Liver (tissue), 8 donors: ENCODE measurements at regions not wholly inside any gene's neighbourhood (a gene's known extent, or its start where the extent isn't known, plus 50 kb on each side); places are given as distances from the start of the nearest gene placed in this dataset.

Source experiments
- DNase-seq: peaks from one replicate; pipeline ENCODE4 v3.0.0-alpha.2; 2017; ENCODE audit warnings: low spot score
- H3K27ac ChIP-seq, 2 donors: one replicate each; pipeline ENCODE4 v1.7.0; 2013; ENCODE audit warnings: inconsistent platforms in 2 of 2, low read length in 2 of 2, control low read depth in 1 of 2, low read depth in 1 of 2, mild to moderate bottlenecking in 1 of 2
- H3K27me3 ChIP-seq, 4 donors: one replicate each; pipeline versions ENCODE4 v1.6.1 to v1.7.0; 2013; ENCODE audit warnings: low read length in 3 of 4, inconsistent platforms in 1 of 4, mild to moderate bottlenecking in 1 of 4, moderate library complexity in 1 of 4; ENCODE audit not compliant: control insufficient read depth in 4 of 4, insufficient read depth in 4 of 4
- H3K36me3 ChIP-seq, 4 donors: one replicate each; pipeline versions ENCODE4 v1.6.1 to v1.7.0; 2013; ENCODE audit warnings: low read length in 3 of 4, mild to moderate bottlenecking in 3 of 4, low read depth in 1 of 4, moderate library complexity in 1 of 4; ENCODE audit not compliant: control insufficient read depth in 4 of 4, insufficient read depth in 3 of 4
- H3K4me1 ChIP-seq, 4 donors: one replicate each; pipeline versions ENCODE4 v1.6.1 to v1.7.0; 2013; ENCODE audit warnings: low read length in 3 of 4, mild to moderate bottlenecking in 3 of 4, moderate library complexity in 1 of 4; ENCODE audit not compliant: control insufficient read depth in 4 of 4, insufficient read depth in 4 of 4
- H3K4me3 ChIP-seq, 3 donors: one replicate each; pipeline versions ENCODE4 v1.6.1 to v1.7.0; 2013; ENCODE audit warnings: low read length in 3 of 3, control low read depth in 1 of 3, low read depth in 1 of 3, mild to moderate bottlenecking in 1 of 3
- H3K9ac ChIP-seq, 2 donors: one replicate each; pipeline ENCODE4 v1.7.0; 2013; ENCODE audit warnings: low read length in 2 of 2, mild to moderate bottlenecking in 2 of 2, moderate library complexity in 2 of 2, control low read depth in 1 of 2, low read depth in 1 of 2
- H3K9me3 ChIP-seq, 4 donors: one replicate each; pipeline versions ENCODE4 v1.6.1 to v1.7.0; 2013; ENCODE audit warnings: low read length in 3 of 4; ENCODE audit not compliant: control insufficient read depth in 4 of 4
- EGR1 ChIP-seq, 2 donors: IDR thresholded peaks; 2 replicates each; pipeline ENCODE4 v1.6.1; 2016 to 2018; ENCODE audit warnings: antibody characterized with exemption in 2 of 2, low read depth in 2 of 2
- FOXA1 ChIP-seq: IDR thresholded peaks from 2 replicates; pipeline ENCODE4 v1.6.1; 2016; ENCODE audit warnings: antibody characterized with exemption
- FOXA2 ChIP-seq: IDR thresholded peaks from 2 replicates; pipeline ENCODE4 v1.6.1; 2016; ENCODE audit warnings: antibody characterized with exemption
- GABPA ChIP-seq, 2 donors: IDR thresholded peaks in 1 of 2; conservative IDR thresholded peaks in 1 of 2; 2 replicates each; pipeline ENCODE4 v1.6.1; 2016; ENCODE audit warnings: antibody characterized with exemption in 2 of 2, mild to moderate bottlenecking in 1 of 2, moderate library complexity in 1 of 2
- HNF4A ChIP-seq, 2 donors: conservative IDR thresholded peaks; 2 replicates each; pipeline ENCODE4 v1.6.1; 2016; ENCODE audit warnings: antibody characterized with exemption in 2 of 2, mild to moderate bottlenecking in 2 of 2
- HNF4G ChIP-seq: IDR thresholded peaks from 2 replicates; pipeline ENCODE4 v1.6.1; 2016; ENCODE audit warnings: antibody characterized with exemption
- JUND ChIP-seq, 2 donors: IDR thresholded peaks; 2 replicates each; pipeline ENCODE4 v1.6.1; 2016; ENCODE audit warnings: antibody characterized with exemption in 2 of 2
- NR2F2 ChIP-seq: IDR thresholded peaks from 2 replicates; pipeline ENCODE4 v1.6.1; 2016; ENCODE audit warnings: antibody characterized with exemption
- RAD21 ChIP-seq, 2 donors: IDR thresholded peaks; 2 replicates each; pipeline ENCODE4 v1.6.1; 2016; ENCODE audit warnings: antibody characterized with exemption in 2 of 2, mild to moderate bottlenecking in 2 of 2
- RXRA ChIP-seq, 2 donors: IDR thresholded peaks; 2 replicates each; pipeline ENCODE4 v1.6.1; 2017 to 2018; ENCODE audit warnings: antibody characterized with exemption in 2 of 2, mild to moderate bottlenecking in 1 of 2
- SP1 ChIP-seq: IDR thresholded peaks from 2 replicates; pipeline ENCODE4 v1.6.1; 2018; ENCODE audit warnings: antibody characterized with exemption, mild to moderate bottlenecking
- TAF1 ChIP-seq: conservative IDR thresholded peaks from 2 replicates; pipeline ENCODE4 v1.6.1; 2016; ENCODE audit warnings: antibody characterized with exemption, mild to moderate bottlenecking
- YY1 ChIP-seq: IDR thresholded peaks from 2 replicates; pipeline ENCODE4 v1.6.1; 2016; ENCODE audit warnings: antibody characterized with exemption, mild to moderate bottlenecking
- WGBS: extraction: QIAGEN DNeasy Blood & Tissue Kit; methylation state at CpG from one replicate; pipeline ENCODE4 v1.1.7; 2013; 5-methylcytosine and 5-hydroxymethylcytosine counted together
- TF ChIP-seq, protein P1 (sequence below): IDR thresholded peaks from 2 replicates; pipeline ENCODE4 v1.6.1; 2016; ENCODE audit warnings: antibody characterized with exemption, mild to moderate bottlenecking
- TF ChIP-seq, protein P2 (sequence below): IDR thresholded peaks from 2 replicates; pipeline ENCODE4 v1.6.1; 2016; ENCODE audit warnings: antibody characterized with exemption
- TF ChIP-seq, protein P3 (sequence below): fragments of 150-350 bp; IDR thresholded peaks from 2 replicates; pipeline ENCODE4 v1.5.1; 2017; ENCODE audit warnings: improper control_type of control experiment, low read depth, low read length; ENCODE audit not compliant: missing input control
- TF ChIP-seq, protein P4 (sequence below): IDR thresholded peaks from 2 replicates; pipeline ENCODE4 v1.6.1; 2016; ENCODE audit warnings: antibody characterized with exemption
- TF ChIP-seq, protein P5 (sequence below): IDR thresholded peaks from 2 replicates; pipeline ENCODE4 v1.6.1; 2016; ENCODE audit warnings: antibody characterized with exemption
- donor health status: healthy.
- donor health status: healthy.
- donor health status: healthy.
- donor health status: healthy.
- donor health status: healthy.

DNA sequence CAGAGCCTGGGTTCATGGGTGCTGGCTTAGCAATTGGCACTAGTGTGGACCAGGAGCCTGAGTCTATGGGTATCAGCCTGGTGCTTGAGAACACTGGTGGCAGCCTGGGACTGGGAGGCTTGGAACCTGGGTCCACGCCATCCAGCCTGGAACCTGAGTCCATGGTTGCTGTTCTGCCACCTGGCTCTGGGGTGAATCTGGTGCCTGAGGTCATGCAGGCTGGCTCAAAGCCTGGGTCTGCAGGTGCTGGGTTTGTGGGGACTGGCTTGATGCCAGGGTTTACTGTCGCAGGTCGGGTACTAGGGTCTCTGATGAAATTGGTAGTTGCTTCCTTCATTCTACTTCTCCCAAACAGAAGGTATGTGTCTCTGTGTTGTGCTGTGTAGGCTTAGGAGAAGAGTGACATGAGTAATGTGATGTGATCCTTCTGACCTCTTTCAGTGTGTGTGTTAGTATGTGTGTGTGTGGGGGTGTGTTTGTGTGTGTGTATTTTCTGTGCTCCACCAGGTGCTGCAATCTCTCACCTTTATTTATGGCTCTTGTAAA is 517.0 kb upstream of the EPHA5 start:
- DNase-seq, result no peak
- H3K9ac ChIP-seq, result no peak overlapping the region
- H3K27ac ChIP-seq, result no peak overlapping the region
- H3K4me3 ChIP-seq, result no peak overlapping the region
- no peak for TF ChIP-seq GABPA (IDR thresholded peaks at IDR 0.05 in 1 of 2, conservative IDR thresholded peaks at IDR 0.05 in 1 of 2)
- no peak for TF ChIP-seq JUND (IDR thresholded peaks at IDR 0.05)
- TF ChIP-seq FOXA1, result no peak
- no peak for TF ChIP-seq RAD21 (IDR thresholded peaks at IDR 0.05)
- no peak for TF ChIP-seq YY1
- H3K27me3 ChIP-seq, result no peaks in the 10 kb centered on the region
- no peaks in the 10 kb centered on the region for H3K4me1 ChIP-seq
- no peaks in the 10 kb centered on the region for H3K36me3 ChIP-seq
- no peaks in the 10 kb centered on the region for H3K9me3 ChIP-seq
- WGBS, result 75% methylated on average over 3 of the region's 3 CpGs

DNA sequence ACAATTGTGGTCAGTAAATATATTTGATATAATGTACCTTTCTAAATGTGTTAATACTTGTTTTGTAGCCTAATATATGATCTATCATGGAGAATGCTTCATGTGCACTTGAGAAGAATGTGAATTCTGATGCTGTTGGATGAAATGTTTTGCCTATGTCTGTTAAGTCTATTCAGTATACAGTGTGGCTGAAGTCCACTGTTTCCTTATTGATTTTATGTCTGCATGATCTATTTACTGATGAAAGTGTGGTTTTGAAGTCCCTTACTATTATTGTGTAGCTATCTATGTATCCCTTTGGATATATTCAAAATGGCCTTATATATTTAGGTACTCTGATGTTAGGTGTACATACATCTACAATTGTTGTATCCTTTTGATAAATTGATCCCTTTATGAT is 515.8 kb upstream of the EPHA5 start:
- DNase-seq, result no peak

DNA sequence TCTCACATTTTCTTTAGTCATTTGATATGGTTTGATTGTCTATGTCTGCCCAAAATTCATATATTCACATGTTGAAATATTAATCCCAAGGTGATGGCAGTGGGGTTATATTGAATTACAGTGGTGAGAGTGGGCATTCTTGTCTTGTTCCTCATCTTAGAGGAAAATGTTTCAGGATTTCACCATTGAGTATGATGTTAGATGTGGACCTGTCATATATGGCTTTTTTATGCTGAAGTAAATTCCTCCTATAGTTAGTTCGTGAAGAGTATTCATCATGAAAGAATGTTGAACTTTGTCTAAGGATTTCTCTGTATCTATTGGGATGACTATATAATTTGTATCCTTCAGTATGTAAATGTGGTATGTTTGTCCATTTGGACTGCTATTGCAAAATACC is 512.3 kb upstream of the EPHA5 start:
- Histone ChIP-seq H3K4me1 (no peaks in the 10 kb centered on the region), H3K27me3 (no peaks in the 10 kb centered on the region), H3K4me3 (no peak overlapping the region), H3K36me3 (no peaks in the 10 kb centered on the region), H3K9ac (no peak overlapping the region), H3K9me3 (no peaks in the 10 kb centered on the region), H3K27ac (no peak overlapping the region)
- WGBS, result 61% methylated on average over 1 of the region's 1 CpG
- TF ChIP-seq HNF4A (conservative IDR thresholded peaks at IDR 0.05) (no peak), FOXA1 (no peak), GABPA (IDR thresholded peaks at IDR 0.05 in 1 of 2, conservative IDR thresholded peaks at IDR 0.05 in 1 of 2) (no peak), RAD21 (IDR thresholded peaks at IDR 0.05) (no peak), NR2F2 (no peak), HNF4G (no peak), SP1 (no peak), TAF1 (no peak), FOXA2 (no peak), YY1 (no peak), JUND (IDR thresholded peaks at IDR 0.05) (no peak), EGR1 (IDR thresholded peaks at IDR 0.05; ENCODE audit: low read depth in 2 of 2) (no peak), RXRA (IDR thresholded peaks at IDR 0.05) (no peak)
- TF ChIP-seq, protein P1, sequence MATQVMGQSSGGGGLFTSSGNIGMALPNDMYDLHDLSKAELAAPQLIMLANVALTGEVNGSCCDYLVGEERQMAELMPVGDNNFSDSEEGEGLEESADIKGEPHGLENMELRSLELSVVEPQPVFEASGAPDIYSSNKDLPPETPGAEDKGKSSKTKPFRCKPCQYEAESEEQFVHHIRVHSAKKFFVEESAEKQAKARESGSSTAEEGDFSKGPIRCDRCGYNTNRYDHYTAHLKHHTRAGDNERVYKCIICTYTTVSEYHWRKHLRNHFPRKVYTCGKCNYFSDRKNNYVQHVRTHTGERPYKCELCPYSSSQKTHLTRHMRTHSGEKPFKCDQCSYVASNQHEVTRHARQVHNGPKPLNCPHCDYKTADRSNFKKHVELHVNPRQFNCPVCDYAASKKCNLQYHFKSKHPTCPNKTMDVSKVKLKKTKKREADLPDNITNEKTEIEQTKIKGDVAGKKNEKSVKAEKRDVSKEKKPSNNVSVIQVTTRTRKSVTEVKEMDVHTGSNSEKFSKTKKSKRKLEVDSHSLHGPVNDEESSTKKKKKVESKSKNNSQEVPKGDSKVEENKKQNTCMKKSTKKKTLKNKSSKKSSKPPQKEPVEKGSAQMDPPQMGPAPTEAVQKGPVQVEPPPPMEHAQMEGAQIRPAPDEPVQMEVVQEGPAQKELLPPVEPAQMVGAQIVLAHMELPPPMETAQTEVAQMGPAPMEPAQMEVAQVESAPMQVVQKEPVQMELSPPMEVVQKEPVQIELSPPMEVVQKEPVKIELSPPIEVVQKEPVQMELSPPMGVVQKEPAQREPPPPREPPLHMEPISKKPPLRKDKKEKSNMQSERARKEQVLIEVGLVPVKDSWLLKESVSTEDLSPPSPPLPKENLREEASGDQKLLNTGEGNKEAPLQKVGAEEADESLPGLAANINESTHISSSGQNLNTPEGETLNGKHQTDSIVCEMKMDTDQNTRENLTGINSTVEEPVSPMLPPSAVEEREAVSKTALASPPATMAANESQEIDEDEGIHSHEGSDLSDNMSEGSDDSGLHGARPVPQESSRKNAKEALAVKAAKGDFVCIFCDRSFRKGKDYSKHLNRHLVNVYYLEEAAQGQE, result no peak
- TF ChIP-seq, protein P2, sequence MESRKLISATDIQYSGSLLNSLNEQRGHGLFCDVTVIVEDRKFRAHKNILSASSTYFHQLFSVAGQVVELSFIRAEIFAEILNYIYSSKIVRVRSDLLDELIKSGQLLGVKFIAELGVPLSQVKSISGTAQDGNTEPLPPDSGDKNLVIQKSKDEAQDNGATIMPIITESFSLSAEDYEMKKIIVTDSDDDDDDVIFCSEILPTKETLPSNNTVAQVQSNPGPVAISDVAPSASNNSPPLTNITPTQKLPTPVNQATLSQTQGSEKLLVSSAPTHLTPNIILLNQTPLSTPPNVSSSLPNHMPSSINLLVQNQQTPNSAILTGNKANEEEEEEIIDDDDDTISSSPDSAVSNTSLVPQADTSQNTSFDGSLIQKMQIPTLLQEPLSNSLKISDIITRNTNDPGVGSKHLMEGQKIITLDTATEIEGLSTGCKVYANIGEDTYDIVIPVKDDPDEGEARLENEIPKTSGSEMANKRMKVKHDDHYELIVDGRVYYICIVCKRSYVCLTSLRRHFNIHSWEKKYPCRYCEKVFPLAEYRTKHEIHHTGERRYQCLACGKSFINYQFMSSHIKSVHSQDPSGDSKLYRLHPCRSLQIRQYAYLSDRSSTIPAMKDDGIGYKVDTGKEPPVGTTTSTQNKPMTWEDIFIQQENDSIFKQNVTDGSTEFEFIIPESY, result no peak
- TF ChIP-seq, protein P3, sequence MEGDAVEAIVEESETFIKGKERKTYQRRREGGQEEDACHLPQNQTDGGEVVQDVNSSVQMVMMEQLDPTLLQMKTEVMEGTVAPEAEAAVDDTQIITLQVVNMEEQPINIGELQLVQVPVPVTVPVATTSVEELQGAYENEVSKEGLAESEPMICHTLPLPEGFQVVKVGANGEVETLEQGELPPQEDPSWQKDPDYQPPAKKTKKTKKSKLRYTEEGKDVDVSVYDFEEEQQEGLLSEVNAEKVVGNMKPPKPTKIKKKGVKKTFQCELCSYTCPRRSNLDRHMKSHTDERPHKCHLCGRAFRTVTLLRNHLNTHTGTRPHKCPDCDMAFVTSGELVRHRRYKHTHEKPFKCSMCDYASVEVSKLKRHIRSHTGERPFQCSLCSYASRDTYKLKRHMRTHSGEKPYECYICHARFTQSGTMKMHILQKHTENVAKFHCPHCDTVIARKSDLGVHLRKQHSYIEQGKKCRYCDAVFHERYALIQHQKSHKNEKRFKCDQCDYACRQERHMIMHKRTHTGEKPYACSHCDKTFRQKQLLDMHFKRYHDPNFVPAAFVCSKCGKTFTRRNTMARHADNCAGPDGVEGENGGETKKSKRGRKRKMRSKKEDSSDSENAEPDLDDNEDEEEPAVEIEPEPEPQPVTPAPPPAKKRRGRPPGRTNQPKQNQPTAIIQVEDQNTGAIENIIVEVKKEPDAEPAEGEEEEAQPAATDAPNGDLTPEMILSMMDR, result no peak
- TF ChIP-seq, protein P4, sequence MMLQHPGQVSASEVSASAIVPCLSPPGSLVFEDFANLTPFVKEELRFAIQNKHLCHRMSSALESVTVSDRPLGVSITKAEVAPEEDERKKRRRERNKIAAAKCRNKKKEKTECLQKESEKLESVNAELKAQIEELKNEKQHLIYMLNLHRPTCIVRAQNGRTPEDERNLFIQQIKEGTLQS, result no peak
- TF ChIP-seq, protein P5, sequence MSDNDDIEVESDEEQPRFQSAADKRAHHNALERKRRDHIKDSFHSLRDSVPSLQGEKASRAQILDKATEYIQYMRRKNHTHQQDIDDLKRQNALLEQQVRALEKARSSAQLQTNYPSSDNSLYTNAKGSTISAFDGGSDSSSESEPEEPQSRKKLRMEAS, result no peak
- no peak for DNase-seq

More for the DNA sequence above, 515.8 kb upstream of the EPHA5 start:
- TF ChIP-seq HNF4A (conservative IDR thresholded peaks at IDR 0.05), result no peak
- no peak for TF ChIP-seq EGR1 (IDR thresholded peaks at IDR 0.05; ENCODE audit: low read depth in 2 of 2)
- Histone ChIP-seq H3K9ac (no peak overlapping the region), H3K36me3 (no peaks in the 10 kb centered on the region), H3K4me1 (no peaks in the 10 kb centered on the region), H3K27ac (no peak overlapping the region), H3K27me3 (no peaks in the 10 kb centered on the region), H3K9me3 (no peaks in the 10 kb centered on the region), H3K4me3 (no peak overlapping the region)
